Hepatocyte (in vitro differentiated cells): ENCODE measurements at regions not wholly inside any gene's neighbourhood (a gene's known extent, or its start where the extent isn't known, plus 50 kb on each side); places are given as distances from the start of the nearest gene placed in this dataset.

Source experiments
- DNase-seq: peaks from one replicate; pipeline ENCODE4 v3.0.0-alpha.2; 2016; ENCODE audit warnings: low spot score
- H2AFZ ChIP-seq: fragments of 200-600 bp; sonication (generic); 2 replicates; pipeline ENCODE4 v1.6.0; 2016; ENCODE audit warnings: antibody characterized with exemption, mild to moderate bottlenecking
- H3K27ac ChIP-seq: fragments of 200-600 bp; sonication (generic); 2 replicates; pipeline ENCODE4 v1.5.1; 2016; ENCODE audit warnings: mild to moderate bottlenecking
- H3K27me3 ChIP-seq: fragments of 200-600 bp; sonication (generic); 2 replicates; pipeline ENCODE4 v1.6.1; 2016
- H3K36me3 ChIP-seq: fragments of 200-600 bp; sonication (generic); replicated peaks from 2 replicates; pipeline ENCODE4 v1.5.1; 2016; ENCODE audit warnings: low read depth; ENCODE audit not compliant: insufficient read depth
- H3K4me1 ChIP-seq: fragments of 200-600 bp; sonication (generic); 2 replicates; pipeline ENCODE4 v1.5.1; 2016; ENCODE audit warnings: mild to moderate bottlenecking, moderate library complexity; ENCODE audit not compliant: insufficient read depth
- H3K4me2 ChIP-seq: fragments of 200-600 bp; sonication (generic); 2 replicates; pipeline ENCODE4 v1.6.0; 2016
- H3K4me3 ChIP-seq: fragments of 200-600 bp; sonication (generic); 2 replicates; pipeline ENCODE4 v1.5.1; 2016; ENCODE audit warnings: mild to moderate bottlenecking
- H3K79me2 ChIP-seq: fragments of 200-600 bp; sonication (generic); 2 replicates; pipeline ENCODE4 v1.6.0; 2017; ENCODE audit warnings: mild to moderate bottlenecking
- H3K9me2 ChIP-seq: fragments of 200-600 bp; sonication (generic); replicated peaks from 2 replicates; pipeline ENCODE4 v1.6.0; 2017; ENCODE audit warnings: mild to moderate bottlenecking; ENCODE audit not compliant: insufficient read depth
- H3K9me3 ChIP-seq: fragments of 200-600 bp; sonication (generic); 2 replicates; pipeline ENCODE4 v1.5.1; 2016; ENCODE audit warnings: low read depth, mild to moderate bottlenecking
- H4K20me1 ChIP-seq: fragments of 200-600 bp; sonication (generic); 2 replicates; pipeline ENCODE4 v1.6.0; 2016; ENCODE audit warnings: mild to moderate bottlenecking; ENCODE audit not compliant: insufficient read depth, poor library complexity, severe bottlenecking
- EZH2 ChIP-seq: fragments of 200-600 bp; sonication (generic); IDR thresholded peaks from 2 replicates; pipeline ENCODE4 v1.6.1; 2016; ENCODE audit warnings: antibody characterized with exemption, mild to moderate bottlenecking, borderline replicate concordance
- EZH2phosphoT487 ChIP-seq: fragments of 200-600 bp; sonication (generic); IDR thresholded peaks from one replicate; pipeline ENCODE4 v1.6.1; 2018; ENCODE audit warnings: antibody characterized with exemption, mild to moderate bottlenecking, low read depth, moderate library complexity; ENCODE audit not compliant: unreplicated experiment, severe bottlenecking
- WGBS: methylation state at CpG from one replicate; pipeline ENCODE4 v1.1.6; 2016; ENCODE audit warnings: low lambda C conversion rate; ENCODE audit errors: missing lambda C conversion rate; 5-methylcytosine and 5-hydroxymethylcytosine counted together
- TF ChIP-seq, protein P1 (sequence below): fragments of 200-600 bp; sonication (generic); IDR thresholded peaks from 2 replicates; pipeline ENCODE4 v1.5.1; 2016; ENCODE audit warnings: antibody characterized with exemption, mild to moderate bottlenecking; ENCODE audit not compliant: poor library complexity

DNA sequence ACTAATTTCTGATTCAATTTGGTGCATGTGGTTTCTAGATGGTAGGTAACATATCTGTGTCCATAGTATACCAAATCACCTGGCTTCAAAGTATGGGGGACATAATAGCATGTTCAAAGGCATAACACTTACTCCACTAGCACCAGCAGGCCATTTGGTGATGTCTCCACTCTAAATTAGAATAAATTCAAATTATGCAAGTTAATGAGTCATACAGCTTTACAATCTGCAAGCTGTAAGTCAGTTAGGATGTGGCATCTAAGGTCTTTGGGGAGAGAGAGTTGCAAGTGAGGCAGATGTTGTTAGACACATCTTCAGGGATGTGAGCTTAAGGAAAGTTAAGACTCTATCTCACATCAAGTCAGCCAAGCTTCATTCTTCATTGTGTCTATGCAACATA, 506.4 kb upstream of the GRM3 start:
- Histone ChIP-seq H3K4me1 (no peaks in the 10 kb centered on the region), H3K27me3 (no peaks in the 10 kb centered on the region), H3K9me3 (no peaks in the 10 kb centered on the region), H3K27ac (no peak overlapping the region), H3K79me2 (no peaks in the 10 kb centered on the region), H3K36me3 (no peaks in the 10 kb centered on the region), H2AFZ (no peak overlapping the region), H3K4me3 (no peak overlapping the region), H3K9me2 (no peaks in the 10 kb centered on the region), H3K4me2 (no peak overlapping the region), H4K20me1 (no peaks in the 10 kb centered on the region)
- DNase-seq, result no peak
- no peak for TF ChIP-seq EZH2
- TF ChIP-seq EZH2phosphoT487, result no peak
- TF ChIP-seq, protein P1, sequence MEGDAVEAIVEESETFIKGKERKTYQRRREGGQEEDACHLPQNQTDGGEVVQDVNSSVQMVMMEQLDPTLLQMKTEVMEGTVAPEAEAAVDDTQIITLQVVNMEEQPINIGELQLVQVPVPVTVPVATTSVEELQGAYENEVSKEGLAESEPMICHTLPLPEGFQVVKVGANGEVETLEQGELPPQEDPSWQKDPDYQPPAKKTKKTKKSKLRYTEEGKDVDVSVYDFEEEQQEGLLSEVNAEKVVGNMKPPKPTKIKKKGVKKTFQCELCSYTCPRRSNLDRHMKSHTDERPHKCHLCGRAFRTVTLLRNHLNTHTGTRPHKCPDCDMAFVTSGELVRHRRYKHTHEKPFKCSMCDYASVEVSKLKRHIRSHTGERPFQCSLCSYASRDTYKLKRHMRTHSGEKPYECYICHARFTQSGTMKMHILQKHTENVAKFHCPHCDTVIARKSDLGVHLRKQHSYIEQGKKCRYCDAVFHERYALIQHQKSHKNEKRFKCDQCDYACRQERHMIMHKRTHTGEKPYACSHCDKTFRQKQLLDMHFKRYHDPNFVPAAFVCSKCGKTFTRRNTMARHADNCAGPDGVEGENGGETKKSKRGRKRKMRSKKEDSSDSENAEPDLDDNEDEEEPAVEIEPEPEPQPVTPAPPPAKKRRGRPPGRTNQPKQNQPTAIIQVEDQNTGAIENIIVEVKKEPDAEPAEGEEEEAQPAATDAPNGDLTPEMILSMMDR, result no peak

DNA sequence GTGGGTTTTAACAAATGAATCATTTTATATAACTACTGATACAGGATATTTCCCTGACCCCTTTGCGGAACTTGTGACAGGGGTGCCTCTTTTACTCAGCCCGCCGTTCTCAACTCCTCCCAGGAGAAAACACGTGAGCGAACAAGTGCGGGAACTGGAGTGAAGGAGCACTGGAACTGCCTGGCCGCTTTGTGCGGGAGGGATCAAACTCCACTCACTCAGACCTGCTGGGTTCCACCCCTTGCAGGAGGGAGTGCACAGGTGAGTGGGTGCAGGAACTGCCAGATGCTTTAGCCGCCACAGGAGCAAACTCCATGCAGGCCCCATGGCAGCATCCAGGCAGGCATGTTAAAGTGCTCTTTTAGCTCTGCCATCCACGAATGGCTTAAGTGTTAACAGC, 513.4 kb upstream of the GRM3 start:
- no peak for TF ChIP-seq EZH2phosphoT487
- TF ChIP-seq, protein P1, result no peak
- no peak for TF ChIP-seq EZH2
- H3K9me2 ChIP-seq, result no peaks in the 10 kb centered on the region
- H3K27me3 ChIP-seq, result no peaks in the 10 kb centered on the region
- no peak for DNase-seq
- H3K4me2 ChIP-seq, result no peak overlapping the region
- H3K27ac ChIP-seq, result no peak overlapping the region
- no peaks in the 10 kb centered on the region for H3K36me3 ChIP-seq
- H4K20me1 ChIP-seq, result no peaks in the 10 kb centered on the region
- no peaks in the 10 kb centered on the region for H3K9me3 ChIP-seq
- 92% methylated on average over 10 of the region's 10 CpGs for WGBS
- H3K4me1 ChIP-seq, result no peaks in the 10 kb centered on the region
- H3K4me3 ChIP-seq, result no peak overlapping the region
- H2AFZ ChIP-seq, result no peak overlapping the region
- H3K79me2 ChIP-seq, result no peaks in the 10 kb centered on the region

DNA sequence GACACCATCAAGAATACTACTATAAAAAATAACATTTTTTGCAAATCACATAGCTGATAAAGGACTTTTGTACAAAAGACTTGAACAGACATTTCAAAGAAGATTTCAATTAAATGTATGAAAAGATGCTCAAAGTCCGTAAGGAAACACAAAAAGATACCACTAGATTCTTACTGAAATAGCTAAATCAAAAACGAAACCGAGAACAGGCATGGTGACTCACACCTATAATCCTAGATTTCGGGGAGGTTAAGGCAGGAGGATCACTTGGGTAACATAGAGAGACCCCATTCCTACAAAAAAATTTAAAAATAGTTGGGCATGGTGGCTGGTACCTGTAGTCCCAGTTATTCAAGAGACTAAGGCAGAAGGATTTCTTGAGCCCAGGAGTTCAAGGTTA, 520.2 kb upstream of the GRM3 start:
- Histone ChIP-seq H2AFZ (no peak overlapping the region), H3K27ac (no peak overlapping the region), H3K4me2 (no peak overlapping the region), H3K9me2 (no peaks in the 10 kb centered on the region), H3K79me2 (no peaks in the 10 kb centered on the region), H4K20me1 (no peaks in the 10 kb centered on the region), H3K9me3 (no peaks in the 10 kb centered on the region), H3K36me3 (no peaks in the 10 kb centered on the region), H3K27me3 (no peaks in the 10 kb centered on the region), H3K4me1 (no peaks in the 10 kb centered on the region), H3K4me3 (no peak overlapping the region)
- 82% methylated on average over 4 of the region's 4 CpGs for WGBS
- DNase-seq, result no peak
- TF ChIP-seq EZH2phosphoT487 (no peak), EZH2 (no peak)
- TF ChIP-seq, protein P1, result no peak

DNA sequence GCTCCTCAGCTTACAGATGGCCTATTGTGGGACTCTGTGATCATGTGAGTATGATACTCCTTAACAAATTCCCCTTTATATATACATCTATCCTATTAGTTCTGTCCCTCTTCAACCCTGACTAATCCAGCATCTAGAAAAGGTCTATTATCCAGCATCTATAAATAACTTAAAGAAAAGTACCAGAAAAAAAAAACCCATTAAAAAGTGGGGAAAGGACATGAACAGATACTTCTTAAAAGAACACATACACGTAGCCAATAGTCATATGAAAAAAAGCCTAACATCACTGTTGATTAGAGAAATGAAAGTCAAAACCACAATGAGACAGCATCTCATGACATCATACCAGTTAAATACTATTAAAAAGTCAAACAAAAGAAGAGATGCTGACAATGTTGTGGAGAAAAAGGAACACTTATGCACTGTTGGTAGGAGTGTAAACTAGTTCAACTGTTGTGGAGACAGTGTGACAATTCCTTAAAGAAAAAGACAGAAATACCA, 549.5 kb upstream of the GRM3 start:
- WGBS, result 83% methylated on average over 1 of the region's 1 CpG

More for the DNA sequence above, 549.5 kb upstream of the GRM3 start:
- TF ChIP-seq, protein P1, result no peak
- no peak for TF ChIP-seq EZH2
- TF ChIP-seq EZH2phosphoT487, result no peak
- no peak overlapping the region for H3K27ac ChIP-seq
- no peak for DNase-seq
- no peak overlapping the region for H3K4me3 ChIP-seq
- no peaks in the 10 kb centered on the region for H3K79me2 ChIP-seq
- H3K9me3 ChIP-seq, result no peaks in the 10 kb centered on the region
- no peak overlapping the region for H3K4me2 ChIP-seq
- no peaks in the 10 kb centered on the region for H3K27me3 ChIP-seq
- H3K4me1 ChIP-seq, result no peaks in the 10 kb centered on the region
- no peak overlapping the region for H2AFZ ChIP-seq
- no peaks in the 10 kb centered on the region for H3K9me2 ChIP-seq
- H3K36me3 ChIP-seq, result no peaks in the 10 kb centered on the region
- H4K20me1 ChIP-seq, result no peaks in the 10 kb centered on the region
